Activated CD4-positive, alpha-beta T cell treated with anti-CD3 and anti-CD28 coated beads, Interleukin-2, amount 10 ng/mL, durations not matched to agents 24 days and 14 days (primary cell): ENCODE measurements at regions not wholly inside any gene's neighbourhood (a gene's known extent, or its start where the extent isn't known, plus 50 kb on each side); places are given as distances from the start of the nearest gene placed in this dataset.

Experiments
- DNase-seq: peaks from one replicate; pipeline ENCODE4 v3.0.0; 2022
- H3K27ac Mint-ChIP-seq: one replicate; pipeline ENCODE4 v1.8.0; 2022; ENCODE audit warnings: mild to moderate bottlenecking, mixed read lengths
- H3K27me3 Mint-ChIP-seq: one replicate; pipeline ENCODE4 v1.8.0; 2022; ENCODE audit warnings: mixed read lengths
- H3K36me3 Mint-ChIP-seq: one replicate; pipeline ENCODE4 v1.8.0; 2022; ENCODE audit warnings: low read depth, mild to moderate bottlenecking, mixed read lengths
- H3K4me1 Mint-ChIP-seq: one replicate; pipeline ENCODE4 v1.8.0; 2021; ENCODE audit warnings: mixed read lengths
- H3K4me3 Mint-ChIP-seq: one replicate; pipeline ENCODE4 v1.8.0; 2022; ENCODE audit warnings: mild to moderate bottlenecking, moderate library complexity, mixed read lengths
- H3K9me3 Mint-ChIP-seq: one replicate; pipeline ENCODE4 v1.8.0; 2021; ENCODE audit warnings: mixed read lengths
- intact Hi-C: fragments of 100-400 bp; cut with micrococcal nuclease; formaldehyde crosslinking; loops from one replicate; pipeline ENCODE4 v1.15.1; 2023

- no peak overlapping the region for H3K4me3 Mint-ChIP-seq
- H3K27ac Mint-ChIP-seq: no peak overlapping the region
- intact Hi-C loops: no loop called here
- H3K27me3 Mint-ChIP-seq: peaks cover 4% of the 10 kb centered on the region
- peaks cover 10% of the 10 kb centered on the region for H3K4me1 Mint-ChIP-seq
- H3K9me3 Mint-ChIP-seq: peaks cover 7% of the 10 kb centered on the region
- DNase-seq: no peak
- H3K36me3 Mint-ChIP-seq: no peaks in the 10 kb centered on the region
Observed at GRCh38 chr7:17184805-17185689, 113.4 kb upstream of the AHR start.

DNA sequence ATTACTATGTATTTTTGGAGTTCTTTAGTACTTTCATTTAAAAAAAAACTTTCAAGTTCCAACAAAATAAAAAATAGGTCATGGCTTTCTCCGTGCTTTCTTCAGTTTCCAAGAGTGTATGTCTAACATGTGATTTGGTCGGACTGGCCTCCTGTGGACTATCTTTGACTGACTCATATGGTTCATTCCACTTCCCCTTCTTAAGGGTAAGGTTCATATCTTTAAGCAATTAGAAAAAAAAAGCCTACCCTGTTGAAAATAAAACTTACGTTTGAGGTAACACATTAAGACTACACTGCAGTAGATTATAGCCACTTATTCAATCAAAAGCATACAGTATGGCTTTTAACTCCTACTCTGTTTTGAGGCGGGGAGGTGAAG lies 112.8 kb upstream of the AHR start:
- H3K27me3 Mint-ChIP-seq: peaks cover 4% of the 10 kb centered on the region
- no peak overlapping the region for H3K4me3 Mint-ChIP-seq
- no peak for DNase-seq
- H3K9me3 Mint-ChIP-seq: peaks cover 7% of the 10 kb centered on the region
- intact Hi-C loops: no loop called here
- H3K27ac Mint-ChIP-seq: no peak overlapping the region
- H3K4me1 Mint-ChIP-seq: peaks cover 10% of the 10 kb centered on the region
- H3K36me3 Mint-ChIP-seq: no peaks in the 10 kb centered on the region

DNA sequence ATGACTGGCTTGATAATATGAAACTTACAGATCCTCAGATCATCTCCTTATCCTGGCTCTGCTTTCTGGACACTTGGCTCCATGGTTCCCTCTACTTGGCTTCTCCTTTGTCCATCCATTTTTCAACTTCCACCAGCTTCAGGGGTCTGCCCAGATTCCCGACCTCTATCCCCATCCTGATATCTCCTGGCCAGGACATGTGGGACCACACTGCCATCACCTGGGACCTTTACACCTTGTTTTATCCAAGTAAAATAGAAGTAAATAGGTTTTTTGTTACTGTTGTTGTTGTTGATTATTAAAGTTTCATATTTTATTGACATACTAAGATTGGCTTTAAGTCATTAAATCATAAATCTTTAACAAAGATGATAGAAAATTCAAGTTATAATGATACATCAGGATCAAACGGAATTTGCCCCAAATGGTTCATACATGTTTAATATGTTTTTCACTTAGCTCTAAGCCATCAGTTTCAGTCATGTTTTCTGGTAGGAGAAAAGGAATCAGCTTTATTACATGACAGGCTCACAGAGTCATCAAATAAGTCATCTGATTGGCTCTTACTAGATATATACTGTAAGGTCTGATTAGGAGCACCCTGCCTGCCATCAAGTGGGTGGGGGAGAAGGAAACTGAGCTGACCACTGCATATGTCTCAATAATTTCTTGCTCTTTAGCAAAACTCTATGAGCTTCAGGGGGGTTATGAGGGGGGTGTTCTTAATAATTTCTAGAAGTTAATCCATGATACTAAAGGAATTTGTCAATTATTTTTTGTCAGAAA lies 111.5 kb upstream of the AHR start:
- H3K4me1 Mint-ChIP-seq: peaks cover 10% of the 10 kb centered on the region
- H3K36me3 Mint-ChIP-seq: no peaks in the 10 kb centered on the region
- H3K4me3 Mint-ChIP-seq: no peak overlapping the region
- H3K9me3 Mint-ChIP-seq: peaks cover 6% of the 10 kb centered on the region
- intact Hi-C loops: no loop called here
- DNase-seq: no peak
- H3K27ac Mint-ChIP-seq: no peak overlapping the region
- peaks cover 4% of the 10 kb centered on the region for H3K27me3 Mint-ChIP-seq

GRCh38 chr7:17194656-17195055 lies 103.8 kb upstream of the AHR start:
- Mint-ChIP-seq H3K27me3 (no peaks in the 10 kb centered on the region), H3K9me3 (peaks cover 9% of the 10 kb centered on the region), H3K36me3 (no peaks in the 10 kb centered on the region), H3K4me1 (peaks cover 8% of the 10 kb centered on the region), H3K4me3 (no peak overlapping the region), H3K27ac (no peak overlapping the region)
- no peak for DNase-seq
- intact Hi-C loops: no loop called here

GRCh38 chr7:17195576-17195975 lies 102.9 kb upstream of the AHR start:
- Mint-ChIP-seq H3K4me3 (no peak overlapping the region), H3K36me3 (no peaks in the 10 kb centered on the region), H3K9me3 (peaks cover 13% of the 10 kb centered on the region), H3K27ac (no peak overlapping the region), H3K27me3 (no peaks in the 10 kb centered on the region), H3K4me1 (peaks cover 8% of the 10 kb centered on the region)
- no peak for DNase-seq
- intact Hi-C loops: no loop called here

- intact Hi-C loops: no loop called here
- H3K27ac Mint-ChIP-seq: no peak overlapping the region
- H3K36me3 Mint-ChIP-seq: no peaks in the 10 kb centered on the region
- H3K27me3 Mint-ChIP-seq: peaks cover 2% of the 10 kb centered on the region
- no peak for DNase-seq
- peaks cover 16% of the 10 kb centered on the region for H3K9me3 Mint-ChIP-seq
- no peak overlapping the region for H3K4me3 Mint-ChIP-seq
- H3K4me1 Mint-ChIP-seq: peaks cover 2% of the 10 kb centered on the region
Observed at GRCh38 chr7:17205910-17206309, 92.5 kb upstream of the AHR start.

- H3K9me3 Mint-ChIP-seq: peaks cover 12% of the 10 kb centered on the region
- no peaks in the 10 kb centered on the region for H3K27me3 Mint-ChIP-seq
- DNase-seq: no peak
- no peak overlapping the region for H3K4me3 Mint-ChIP-seq
- no peak overlapping the region for H3K27ac Mint-ChIP-seq
- intact Hi-C loops: no loop called here
- H3K36me3 Mint-ChIP-seq: no peaks in the 10 kb centered on the region
- H3K4me1 Mint-ChIP-seq: peaks cover 2% of the 10 kb centered on the region
Observed at GRCh38 chr7:17206349-17206905, 92.0 kb upstream of the AHR start.

DNA sequence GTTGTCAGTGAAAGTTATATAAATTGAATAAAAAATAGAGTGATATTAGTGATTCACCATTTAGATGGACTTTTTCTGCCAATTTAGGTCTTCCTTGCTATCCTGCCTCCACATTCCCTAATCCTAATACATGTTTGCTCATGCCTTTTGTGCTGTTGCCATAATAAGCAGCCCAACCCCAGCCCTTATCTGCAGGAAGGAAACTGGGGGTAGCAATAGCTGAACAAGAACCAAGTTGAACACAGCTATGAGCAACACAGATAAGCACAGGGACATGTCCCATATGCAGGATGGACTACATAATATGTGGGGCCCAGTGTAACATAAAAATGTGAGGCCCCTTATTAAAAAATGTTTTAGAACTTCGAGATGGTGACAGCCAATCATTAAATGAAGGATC lies 91.2 kb upstream of the AHR start:
- Mint-ChIP-seq H3K9me3 (peaks cover 7% of the 10 kb centered on the region), H3K27ac (no peak overlapping the region), H3K36me3 (no peaks in the 10 kb centered on the region), H3K4me1 (peaks cover 2% of the 10 kb centered on the region), H3K27me3 (no peaks in the 10 kb centered on the region), H3K4me3 (no peak overlapping the region)
- intact Hi-C loops: no loop called here
- no peak for DNase-seq

GRCh38 chr7:17209101-17209500 lies 89.4 kb upstream of the AHR start:
- intact Hi-C loops: no loop called here
- Mint-ChIP-seq H3K4me1 (peaks cover 2% of the 10 kb centered on the region), H3K9me3 (no peaks in the 10 kb centered on the region), H3K27ac (no peak overlapping the region), H3K4me3 (no peak overlapping the region), H3K36me3 (no peaks in the 10 kb centered on the region), H3K27me3 (no peaks in the 10 kb centered on the region)
- DNase-seq: no peak

DNA sequence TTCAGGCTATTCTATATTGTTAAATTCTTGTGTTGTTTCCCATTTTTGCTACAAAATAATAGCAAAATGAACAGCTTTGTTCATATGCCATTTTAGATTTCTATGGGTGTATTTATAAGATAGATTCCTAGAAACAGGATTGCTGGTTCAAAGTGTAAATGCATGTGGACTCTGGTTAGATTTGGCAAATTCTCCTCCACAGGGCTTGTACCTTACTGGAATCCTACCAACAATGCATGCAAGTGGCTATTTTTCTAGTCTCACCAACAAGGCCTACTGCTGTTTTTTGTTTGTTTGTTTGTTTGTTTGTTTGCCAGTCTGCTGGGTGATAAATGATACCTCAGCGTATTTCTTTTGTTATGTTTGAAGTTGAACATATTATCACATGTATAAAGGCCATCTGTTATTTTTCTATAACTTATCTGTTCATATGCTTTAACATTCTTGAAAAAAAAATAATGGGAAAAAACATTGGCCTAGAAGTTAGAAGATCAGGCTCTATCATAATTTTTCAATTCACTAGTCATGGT lies 87.1 kb upstream of the AHR start:
- H3K27ac Mint-ChIP-seq: no peak overlapping the region
- peaks cover 1% of the 10 kb centered on the region for H3K36me3 Mint-ChIP-seq
- H3K4me1 Mint-ChIP-seq: peaks cover 2% of the 10 kb centered on the region
- DNase-seq: no peak
- no peak overlapping the region for H3K4me3 Mint-ChIP-seq
- H3K27me3 Mint-ChIP-seq: no peaks in the 10 kb centered on the region
- H3K9me3 Mint-ChIP-seq: peaks cover 7% of the 10 kb centered on the region
- intact Hi-C loops: no loop called here

DNA sequence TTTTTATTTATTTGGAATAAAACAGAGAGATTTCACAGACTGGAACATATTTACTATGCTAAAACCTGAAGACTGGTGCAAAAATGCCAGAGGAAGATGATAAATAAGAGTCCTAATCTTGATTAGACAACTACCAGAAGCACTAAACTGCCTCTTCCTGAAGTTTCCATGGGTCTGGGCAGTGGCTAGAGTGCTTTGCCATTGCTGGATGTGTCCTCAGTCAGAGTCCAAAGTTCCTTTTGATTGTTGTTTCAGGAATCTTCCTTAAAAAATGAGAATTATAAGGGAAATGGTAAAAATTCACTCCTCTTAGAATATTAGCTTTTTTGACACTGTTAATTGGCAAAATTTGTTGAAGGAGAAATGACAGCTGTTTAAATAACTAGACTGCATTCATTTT lies 86.3 kb upstream of the AHR start:
- no peaks in the 10 kb centered on the region for H3K27me3 Mint-ChIP-seq
- H3K9me3 Mint-ChIP-seq: peaks cover 12% of the 10 kb centered on the region

GRCh38 chr7:17227766-17228490 lies 70.5 kb upstream of the AHR start:
- H3K27ac Mint-ChIP-seq: no peak overlapping the region
- no peaks in the 10 kb centered on the region for H3K27me3 Mint-ChIP-seq
- H3K4me3 Mint-ChIP-seq: no peak overlapping the region
- DNase-seq: no peak
- intact Hi-C loops: no loop called here
- peaks cover 19% of the 10 kb centered on the region for H3K9me3 Mint-ChIP-seq
- peaks cover 6% of the 10 kb centered on the region for H3K4me1 Mint-ChIP-seq
- no peaks in the 10 kb centered on the region for H3K36me3 Mint-ChIP-seq

More for the DNA sequence above, 86.3 kb upstream of the AHR start:
- no peak overlapping the region for H3K27ac Mint-ChIP-seq
- H3K4me3 Mint-ChIP-seq: no peak overlapping the region
- no peak for DNase-seq
- H3K36me3 Mint-ChIP-seq: peaks cover 2% of the 10 kb centered on the region
- H3K4me1 Mint-ChIP-seq: peaks cover 1% of the 10 kb centered on the region
- intact Hi-C loops: no loop called here

DNA sequence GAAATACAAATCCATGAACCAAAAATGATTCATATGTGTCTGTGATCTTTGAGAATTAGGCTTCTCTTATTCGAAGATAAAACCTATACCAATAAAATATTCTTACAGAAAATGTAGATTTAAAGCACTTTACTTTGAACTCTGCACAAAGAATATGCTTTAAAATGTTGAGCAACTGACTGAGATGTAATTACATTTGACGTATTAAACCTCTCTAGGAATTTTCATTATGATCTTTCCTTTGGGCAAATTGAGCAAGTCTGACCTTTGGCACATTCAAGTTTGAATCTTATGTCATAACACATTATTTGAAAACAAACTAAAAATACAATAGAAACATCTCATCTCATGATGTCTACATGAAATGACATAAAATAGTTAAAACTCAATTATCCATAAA lies 69.2 kb upstream of the AHR start:
- H3K9me3 Mint-ChIP-seq: peaks cover 19% of the 10 kb centered on the region
- no peaks in the 10 kb centered on the region for H3K36me3 Mint-ChIP-seq
- H3K27ac Mint-ChIP-seq: no peak overlapping the region
- no peaks in the 10 kb centered on the region for H3K27me3 Mint-ChIP-seq
- H3K4me1 Mint-ChIP-seq: peaks cover 17% of the 10 kb centered on the region
- DNase-seq: no peak
- no peak overlapping the region for H3K4me3 Mint-ChIP-seq
- intact Hi-C loops: no loop called here
